GM23338 (cell line): ENCODE measurements at regions not wholly inside any gene's neighbourhood (a gene's known extent, or its start where the extent isn't known, plus 50 kb on each side); places are given as distances from the start of the nearest gene placed in this dataset.

Experiments
- CREB1 ChIP-seq: fragments of 250-450 bp; sonication (Bioruptor Pico); IDR thresholded peaks from 2 replicates; pipeline ENCODE4 v1.5.0; 2020; ENCODE audit warnings: low read depth, mild to moderate bottlenecking, moderate library complexity
- CTCF ChIP-seq, 2 experiments: fragments of 200-600 bp in 1 of 2; sonication (generic) in 1 of 2; conservative IDR thresholded peaks; 2 replicates each; pipeline versions ENCODE4 v1.5.1 to v1.6.1; 2016 to 2017; ENCODE audit warnings: antibody characterized with exemption in 2 of 2, low read depth in 2 of 2, mild to moderate bottlenecking in 2 of 2, moderate library complexity in 1 of 2
- EZH2 ChIP-seq: fragments of 200-600 bp; sonication (generic); IDR thresholded peaks from one replicate; pipeline ENCODE4 v1.8.0; 2017; ENCODE audit warnings: antibody characterized with exemption, mild to moderate bottlenecking, low read depth; ENCODE audit not compliant: unreplicated experiment
- JUNB ChIP-seq: IDR thresholded peaks from one replicate; pipeline ENCODE4 v1.6.1; 2016; ENCODE audit warnings: antibody characterized with exemption; ENCODE audit not compliant: unreplicated experiment
- NANOG ChIP-seq: IDR thresholded peaks from 2 replicates; pipeline ENCODE4 v1.6.1; 2016; ENCODE audit warnings: antibody characterized with exemption, borderline replicate concordance
- POLR2AphosphoS5 ChIP-seq: IDR thresholded peaks from 2 replicates; pipeline ENCODE4 v1.6.1; 2016; ENCODE audit warnings: antibody characterized with exemption, low read depth
- REST ChIP-seq: IDR thresholded peaks from one replicate; pipeline ENCODE4 v1.6.1; 2018; ENCODE audit warnings: antibody characterized with exemption; ENCODE audit not compliant: unreplicated experiment

- TF ChIP-seq POLR2AphosphoS5 (no peak), CTCF (conservative IDR thresholded peaks at IDR 0.05; ENCODE audit: low read depth in 2 of 2) (no peak), EZH2 (no peak), REST (no peak), NANOG (no peak), CREB1 (CRISPR knock-in tag) (no peak), JUNB (no peak)
Measured at GRCh38 chr14:26719514-26719913, 121.7 kb upstream of the NOVA1 start.
